Spinal cord (tissue), 9 donors: ENCODE measurements at regions not wholly inside any gene's neighbourhood (a gene's known extent, or its start where the extent isn't known, plus 50 kb on each side); places are given as distances from the start of the nearest gene placed in this dataset.
"Not testable (repeated sequence)": the region's sequence is repeated elsewhere in the genome, so short reads cannot be mapped to it uniquely, and the experiment has no call there.

ENCODE experiments used
- DNase-seq, 6 donors: peaks; one replicate each; pipeline versions ENCODE4 v3.0.0 to v3.0.0-alpha.2; 2013 to 2015; ENCODE audit warnings: low spot score in 6 of 6, low read depth in 4 of 6
- H3K27ac ChIP-seq: one replicate; pipeline ENCODE4 v1.5.1; 2013; ENCODE audit warnings: low read depth, low read length, control low read depth
- H3K27me3 ChIP-seq: one replicate; pipeline ENCODE4 v1.6.1; 2013; ENCODE audit warnings: low read length; ENCODE audit not compliant: control insufficient read depth, insufficient read depth
- H3K36me3 ChIP-seq: one replicate; pipeline ENCODE4 v1.6.1; 2013; ENCODE audit warnings: low read length; ENCODE audit not compliant: control insufficient read depth, insufficient read depth
- H3K4me1 ChIP-seq: one replicate; pipeline ENCODE4 v1.6.1; 2013; ENCODE audit warnings: low read length; ENCODE audit not compliant: control insufficient read depth, insufficient read depth
- H3K4me3 ChIP-seq: one replicate; pipeline ENCODE4 v1.5.1; 2013; ENCODE audit warnings: low read depth, low read length, control low read depth
- H3K9me3 ChIP-seq: one replicate; pipeline ENCODE4 v1.6.1; 2013; ENCODE audit warnings: low read length; ENCODE audit not compliant: control insufficient read depth, insufficient read depth
- WGBS: methylation state at CpG from one replicate; pipeline ENCODE4 v1.1.5; 2013; ENCODE audit warnings: missing lambda C conversion rate; ENCODE audit not compliant: insufficient coverage; 5-methylcytosine and 5-hydroxymethylcytosine counted together
- donor health status: healthy.

DNA sequence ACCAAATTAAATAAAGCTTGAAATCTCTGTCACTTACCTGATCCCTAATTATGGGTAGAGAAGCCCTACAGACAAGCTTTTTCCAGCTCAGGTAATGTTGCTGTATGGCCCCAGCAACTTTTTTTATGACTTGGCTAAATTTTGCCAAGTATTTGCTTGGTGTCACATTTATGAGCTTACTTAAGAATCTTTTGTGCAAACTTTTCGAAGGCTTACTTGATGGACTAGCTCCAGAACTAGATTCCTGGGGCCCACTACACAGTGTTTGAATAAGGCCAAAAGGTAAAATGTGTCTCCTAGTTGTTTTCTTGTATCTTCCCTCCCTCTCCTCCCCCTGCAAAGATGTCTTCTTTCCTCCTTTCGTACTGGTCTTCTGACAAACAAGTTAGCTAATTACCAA, 257.9 kb downstream of the OSR1 start:
- no peak overlapping the region for H3K27ac ChIP-seq
- H3K4me3 ChIP-seq = no peak overlapping the region
- H3K36me3 ChIP-seq = no peaks in the 10 kb centered on the region
- no peaks in the 10 kb centered on the region for H3K27me3 ChIP-seq
- no peaks in the 10 kb centered on the region for H3K9me3 ChIP-seq
- WGBS = no CpG with 5 or more reads among the region's 2 CpGs
- no peaks in the 10 kb centered on the region for H3K4me1 ChIP-seq
- no peak for DNase-seq

DNA sequence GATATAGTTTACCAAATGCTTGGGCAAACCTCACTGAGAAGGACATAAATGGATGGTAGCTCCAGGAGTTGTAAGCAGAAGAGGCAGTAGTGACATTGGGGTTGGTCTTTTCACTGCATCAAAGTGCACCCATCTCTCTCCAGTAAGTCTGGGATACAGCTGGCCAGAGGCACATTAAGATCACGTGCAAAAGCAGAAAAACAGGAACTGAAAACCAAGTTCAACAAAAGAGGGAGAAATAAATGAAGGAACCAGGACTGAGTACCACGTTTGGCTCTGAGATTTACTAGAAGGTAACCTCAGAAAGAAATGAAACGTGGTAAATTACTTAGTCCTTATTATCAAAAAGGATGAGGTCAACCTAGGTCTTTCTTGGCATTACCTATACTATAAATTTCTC, 259.2 kb downstream of the OSR1 start:
- H3K36me3 ChIP-seq = no peaks in the 10 kb centered on the region
- DNase-seq = no peak
- H3K4me1 ChIP-seq = no peaks in the 10 kb centered on the region
- no peak overlapping the region for H3K4me3 ChIP-seq
- WGBS = 67% methylated on average over 1 of the region's 3 CpGs
- H3K27me3 ChIP-seq = no peaks in the 10 kb centered on the region
- H3K27ac ChIP-seq = no peak overlapping the region
- no peaks in the 10 kb centered on the region for H3K9me3 ChIP-seq

DNA sequence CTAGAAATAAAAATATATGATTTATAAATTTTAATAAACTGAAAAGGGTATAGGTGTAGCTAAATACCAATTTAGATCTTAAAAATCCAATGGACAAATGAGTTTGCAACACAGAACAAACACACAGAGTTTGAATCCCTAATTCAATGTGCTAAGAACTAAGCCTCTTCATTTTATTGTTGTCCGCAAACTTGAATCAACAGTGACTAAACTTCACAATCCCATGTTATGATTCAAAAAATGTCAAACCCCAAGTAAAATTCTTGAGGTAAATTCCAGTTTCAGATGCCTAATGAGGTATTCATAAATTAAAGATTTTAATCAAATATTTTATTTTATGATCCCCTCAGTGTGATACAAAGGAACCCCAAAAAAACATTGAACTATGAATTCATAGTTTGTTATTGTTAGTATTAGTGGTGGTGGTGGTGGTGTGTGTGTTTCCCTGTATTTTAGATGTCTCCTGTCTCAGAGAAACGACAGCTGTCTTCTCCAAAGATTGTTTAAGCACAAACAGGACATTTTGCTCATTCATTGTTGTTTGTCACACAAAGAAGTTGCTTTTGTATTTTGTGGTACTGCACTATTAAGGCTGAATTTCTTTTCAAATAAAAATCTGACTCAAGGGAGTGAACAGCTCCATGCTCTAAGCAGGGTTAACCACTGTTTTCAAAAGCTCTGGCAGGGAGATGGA, 259.8 kb downstream of the OSR1 start:
- no peaks in the 10 kb centered on the region for H3K4me1 ChIP-seq
- no peaks in the 10 kb centered on the region for H3K27me3 ChIP-seq
- no peaks in the 10 kb centered on the region for H3K9me3 ChIP-seq
- no peak for DNase-seq
- no CpG with 5 or more reads among the region's 2 CpGs for WGBS
- H3K36me3 ChIP-seq = no peaks in the 10 kb centered on the region
- H3K27ac ChIP-seq = no peak overlapping the region
- no peak overlapping the region for H3K4me3 ChIP-seq

DNA sequence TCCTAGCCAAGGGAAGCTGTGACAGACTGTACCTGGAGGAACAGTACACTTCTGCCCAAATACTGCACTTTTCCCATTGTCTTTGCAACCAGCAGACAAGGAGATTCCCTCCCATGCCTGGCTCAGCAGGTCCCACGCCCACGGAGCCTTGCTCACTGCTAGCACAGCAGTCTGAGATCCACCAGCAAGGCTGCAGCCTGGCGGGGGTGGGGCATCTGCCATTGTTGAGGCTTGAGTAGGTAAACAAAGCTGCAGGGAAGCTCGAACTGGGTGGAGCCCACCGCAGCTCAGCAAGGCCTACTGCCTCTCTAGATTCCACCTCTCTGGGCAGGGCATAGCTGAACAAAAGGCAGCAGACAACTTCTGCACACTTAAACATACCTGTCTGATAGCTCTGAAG, 268.9 kb downstream of the OSR1 start:
- WGBS = 57% methylated on average over 5 of the region's 5 CpGs
- DNase-seq, H3K4me3 ChIP-seq, H3K27me3 ChIP-seq, H3K27ac ChIP-seq, H3K9me3 ChIP-seq, H3K36me3 ChIP-seq, H3K4me1 ChIP-seq: not testable (repeated sequence)

DNA sequence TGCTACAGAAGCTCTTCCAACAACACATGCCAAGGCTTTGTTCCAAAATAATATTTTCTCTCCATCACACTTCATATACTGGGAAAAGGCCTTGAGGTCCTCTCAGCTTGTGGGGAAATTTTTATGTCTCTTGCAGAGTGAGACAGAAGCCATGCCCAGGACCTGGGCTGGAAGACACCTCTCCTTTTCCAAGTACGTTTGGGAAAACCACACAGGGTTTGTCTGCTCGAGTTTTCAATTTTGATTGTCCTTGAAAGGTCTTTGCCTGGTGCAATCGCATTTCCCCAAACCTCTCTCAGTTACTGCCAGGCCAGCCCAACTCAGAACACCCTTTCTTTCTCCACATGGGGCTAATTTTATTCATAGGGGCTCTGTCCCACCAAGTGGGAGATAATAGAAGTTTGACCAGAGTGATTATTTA, 272.2 kb downstream of the OSR1 start:
- no peaks in the 10 kb centered on the region for H3K27me3 ChIP-seq
- 32% methylated on average over 3 of the region's 3 CpGs for WGBS
- no peaks in the 10 kb centered on the region for H3K36me3 ChIP-seq
- no peak overlapping the region for H3K27ac ChIP-seq
- no peak for DNase-seq
- H3K4me1 ChIP-seq = no peaks in the 10 kb centered on the region
- H3K4me3 ChIP-seq = no peak overlapping the region
- H3K9me3 ChIP-seq = no peaks in the 10 kb centered on the region

DNA sequence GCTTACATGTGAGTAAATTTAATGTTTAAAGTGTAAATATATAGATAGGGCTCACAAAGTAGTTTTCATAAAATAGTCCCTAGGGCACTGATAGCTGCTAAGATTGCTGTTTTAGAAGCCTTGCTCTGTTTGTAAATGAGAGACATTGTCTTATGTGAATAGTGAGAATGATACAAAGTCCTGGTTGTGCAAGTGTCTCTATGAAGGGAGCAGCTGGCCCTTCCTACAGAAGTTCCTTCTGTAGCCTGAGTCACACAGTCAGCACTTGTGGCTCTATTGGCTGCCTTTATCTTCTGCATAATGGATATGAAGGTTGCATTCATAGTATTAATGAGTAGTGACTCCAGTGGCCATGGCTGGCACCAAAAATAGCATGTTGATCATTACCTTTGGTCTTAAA, 279.7 kb downstream of the OSR1 start:
- Histone ChIP-seq H3K4me1 (no peaks in the 10 kb centered on the region), H3K4me3 (no peak overlapping the region), H3K27ac (no peak overlapping the region), H3K9me3 (no peaks in the 10 kb centered on the region), H3K27me3 (no peaks in the 10 kb centered on the region), H3K36me3 (no peaks in the 10 kb centered on the region)
- DNase-seq = peak in 3 of 6 donors; percentile 6 to 61 (median 35)

DNA sequence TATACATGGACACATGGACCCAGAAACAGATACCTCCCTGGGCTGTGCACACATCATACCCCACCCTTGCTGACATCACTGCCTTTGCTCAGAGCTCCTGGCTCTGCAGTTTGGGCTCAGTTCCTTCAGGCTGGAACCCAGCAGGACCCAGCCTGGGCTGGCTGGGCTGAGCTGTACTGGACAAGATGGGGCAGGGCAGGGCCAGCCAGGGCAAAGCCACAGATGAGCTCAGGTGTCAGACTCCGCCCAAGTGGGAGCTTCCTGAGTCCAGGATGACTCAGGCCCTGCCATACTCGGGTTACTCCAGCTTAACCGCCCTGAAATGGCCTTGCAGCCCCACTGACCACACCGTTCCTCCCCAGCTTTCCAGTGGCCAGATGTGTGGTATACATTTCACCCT, 284.9 kb downstream of the OSR1 start:
- no peaks in the 10 kb centered on the region for H3K4me1 ChIP-seq
- WGBS = 87% methylated on average over 4 of the region's 4 CpGs
- no peak overlapping the region for H3K27ac ChIP-seq
- H3K27me3 ChIP-seq = no peaks in the 10 kb centered on the region
- H3K36me3 ChIP-seq = no peaks in the 10 kb centered on the region
- no peaks in the 10 kb centered on the region for H3K9me3 ChIP-seq
- DNase-seq = no peak
- H3K4me3 ChIP-seq = no peak overlapping the region

DNA sequence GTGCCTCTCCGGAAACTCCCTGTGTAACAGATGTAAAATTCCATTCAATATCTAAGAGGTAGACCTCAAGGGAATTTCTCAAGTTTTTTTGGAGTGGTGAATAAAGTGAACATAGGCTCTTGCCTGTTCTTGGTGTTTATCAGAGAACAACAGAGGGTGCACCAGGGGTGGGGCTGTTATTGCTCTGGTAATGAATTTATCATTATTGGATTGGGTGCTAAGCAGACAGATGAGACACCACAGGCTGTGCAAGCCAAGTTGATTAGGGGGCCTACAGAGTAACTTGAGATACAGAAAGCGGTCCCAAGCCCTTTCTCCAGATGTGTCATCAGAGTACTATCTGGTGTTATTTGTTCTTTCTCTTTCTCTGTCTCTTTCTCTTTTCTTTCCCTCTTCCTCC, 286.3 kb downstream of the OSR1 start:
- no peaks in the 10 kb centered on the region for H3K36me3 ChIP-seq
- WGBS = no CpG with 5 or more reads among the region's 2 CpGs

DNA sequence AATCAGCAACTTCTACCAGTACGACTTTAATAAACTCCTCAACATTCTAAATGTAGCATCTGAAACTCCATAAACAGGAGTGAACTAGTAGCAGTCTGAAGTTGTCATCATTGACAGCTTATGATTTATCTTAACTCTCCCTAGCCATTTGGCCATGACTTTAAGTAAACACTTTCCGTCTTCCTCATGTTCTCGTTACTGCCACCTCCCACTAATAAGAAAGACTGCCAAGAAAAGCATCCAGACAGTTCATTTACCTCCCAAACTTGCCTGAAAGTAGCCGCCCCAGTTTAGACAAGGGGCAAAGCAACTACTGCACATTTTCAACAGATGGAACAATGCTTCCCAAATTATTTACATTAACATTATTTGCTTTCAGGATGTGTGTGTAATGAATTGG, 287.5 kb downstream of the OSR1 start:
- DNase-seq = no peak
- Histone ChIP-seq H3K4me1 (no peaks in the 10 kb centered on the region), H3K36me3 (no peaks in the 10 kb centered on the region), H3K4me3 (no peak overlapping the region), H3K27me3 (no peaks in the 10 kb centered on the region), H3K27ac (no peak overlapping the region), H3K9me3 (no peaks in the 10 kb centered on the region)
- 62% methylated on average over 2 of the region's 4 CpGs for WGBS

More for the DNA sequence above, 286.3 kb downstream of the OSR1 start:
- no peak for DNase-seq
- no peak overlapping the region for H3K4me3 ChIP-seq
- H3K9me3 ChIP-seq = no peaks in the 10 kb centered on the region
- H3K27me3 ChIP-seq = no peaks in the 10 kb centered on the region
- no peak overlapping the region for H3K27ac ChIP-seq
- H3K4me1 ChIP-seq = no peaks in the 10 kb centered on the region

DNA sequence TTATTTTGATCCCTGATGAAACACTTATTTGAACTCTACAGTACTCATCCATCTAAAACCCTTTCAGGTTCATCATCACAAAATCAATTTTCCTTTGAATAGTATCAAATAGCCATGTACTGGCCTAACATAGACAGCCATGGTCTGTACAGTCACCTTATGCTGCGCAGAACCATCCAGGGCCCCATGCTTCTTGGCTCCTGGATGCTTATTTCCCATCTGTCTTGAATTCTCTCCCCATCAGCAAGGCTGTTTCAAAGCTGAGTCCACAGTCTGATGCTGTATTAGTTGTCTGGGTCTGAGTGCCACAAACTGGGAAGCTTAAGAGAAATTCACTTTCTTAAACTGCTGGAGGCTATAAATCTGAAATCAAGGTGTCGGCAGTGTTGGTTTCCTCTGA, 290.2 kb downstream of the OSR1 start:
- DNase-seq = no peak
- WGBS = 68% methylated on average over 2 of the region's 2 CpGs
- Histone ChIP-seq H3K4me1 (no peaks in the 10 kb centered on the region), H3K36me3 (no peaks in the 10 kb centered on the region), H3K27me3 (no peaks in the 10 kb centered on the region), H3K9me3 (no peaks in the 10 kb centered on the region), H3K4me3 (no peak overlapping the region), H3K27ac (no peak overlapping the region)
